HK-2 (cell line): ENCODE measurements at regions not wholly inside any gene's neighbourhood (a gene's known extent, or its start where the extent isn't known, plus 50 kb on each side); places are given as distances from the start of the nearest gene placed in this dataset.

ENCODE experiments used
- DNase-seq: peaks from one replicate; pipeline ENCODE4 v3.0.0-alpha.2; 2018; ENCODE audit not compliant: unreplicated experiment

DNA sequence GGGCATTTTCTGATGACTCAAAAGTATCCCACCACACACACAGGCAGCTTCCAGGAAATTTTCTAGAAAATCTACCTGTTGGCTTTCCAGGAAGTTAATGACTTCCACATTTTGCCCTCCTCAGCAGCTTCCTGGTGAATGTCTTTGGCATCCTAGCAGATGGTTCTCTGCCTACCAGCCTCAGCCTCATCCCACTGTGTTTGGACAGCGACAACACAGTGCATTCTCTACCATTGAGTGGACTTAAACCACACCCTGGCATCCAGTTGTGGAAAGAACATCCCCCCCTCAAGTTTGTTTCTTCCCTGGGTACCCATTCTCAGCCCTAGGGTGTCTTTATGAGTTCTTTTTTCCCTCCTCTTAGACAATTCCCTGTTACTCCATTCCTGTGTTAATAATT is 50.8 kb upstream of the GADL1 start:
- no peak for DNase-seq

DNA sequence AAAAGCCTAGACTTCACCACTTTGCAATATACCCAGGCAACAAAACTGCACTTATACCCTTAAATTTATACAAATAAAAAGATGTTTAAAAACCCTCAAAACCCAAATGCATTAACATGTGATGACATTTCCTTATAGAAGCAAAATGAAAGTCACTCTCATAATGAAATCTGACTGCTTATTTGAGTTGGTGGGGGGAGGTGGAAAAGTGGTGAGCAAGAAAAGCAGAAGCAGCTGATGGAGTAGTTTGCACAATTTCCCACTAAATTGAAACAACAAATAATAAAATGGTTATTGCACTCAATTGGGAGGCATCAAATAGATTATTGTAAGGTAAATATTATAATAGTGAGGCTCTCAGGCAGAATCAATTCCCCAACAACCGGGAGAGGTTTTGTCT is 54.0 kb upstream of the GADL1 start:
- DNase-seq: no peak

DNA sequence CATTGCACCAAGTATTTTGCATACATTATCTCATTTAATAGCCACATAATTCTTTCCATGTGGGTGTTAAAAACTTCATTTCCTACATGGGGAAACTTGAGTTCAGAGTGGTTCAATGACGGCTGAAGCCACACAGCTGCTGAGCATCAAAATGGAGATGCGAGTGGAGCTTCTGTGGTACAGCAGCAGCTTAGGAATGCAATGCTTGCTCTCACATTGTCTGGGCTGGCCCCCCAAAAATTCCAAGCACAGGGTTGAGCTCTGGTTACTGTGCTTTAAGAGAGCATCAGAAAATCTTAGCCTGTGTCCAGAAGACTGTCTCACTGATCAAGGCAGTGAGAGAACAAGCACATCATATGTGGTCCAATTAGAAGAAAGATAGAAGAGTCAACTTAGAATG is 57.4 kb upstream of the GADL1 start:
- no peak for DNase-seq

DNA sequence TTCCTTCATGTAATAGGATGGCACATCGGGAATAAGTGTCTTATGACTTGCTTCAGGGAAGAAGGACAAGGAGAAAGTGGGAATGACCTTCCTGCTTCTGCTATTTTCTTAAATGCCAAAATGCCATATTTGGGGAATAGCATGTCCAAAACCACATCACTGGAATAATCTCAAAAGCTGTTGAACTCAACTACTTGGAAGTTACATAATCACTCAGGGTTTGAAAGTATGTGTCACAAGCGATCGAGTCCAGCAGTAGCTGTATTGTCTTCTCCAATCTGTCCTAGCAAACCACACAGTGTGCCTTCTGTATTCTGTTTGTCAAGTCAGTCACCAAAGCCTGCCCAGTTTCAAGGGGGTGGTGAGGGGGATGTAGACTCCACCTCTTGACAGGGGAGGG is 58.3 kb upstream of the GADL1 start:
- no peak for DNase-seq

DNA sequence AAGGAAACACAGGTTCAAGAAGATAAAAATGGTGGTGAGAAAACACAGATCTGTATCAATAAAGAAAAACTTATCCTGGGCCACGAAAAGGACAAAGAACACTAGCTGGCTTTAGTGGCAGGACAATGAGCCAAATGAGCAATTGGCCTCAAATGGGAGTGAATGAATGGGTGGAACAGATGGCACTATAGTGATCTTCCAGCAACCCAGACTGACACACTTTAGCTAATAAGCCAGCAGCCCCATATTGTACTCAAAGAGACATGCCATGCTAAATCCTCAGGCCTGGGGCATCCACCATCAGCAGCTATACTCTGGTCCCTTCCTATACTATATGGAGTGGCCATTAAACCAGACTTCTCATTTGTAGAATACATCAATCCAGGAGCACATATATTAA is 60.0 kb upstream of the GADL1 start:
- no peak for DNase-seq

DNA sequence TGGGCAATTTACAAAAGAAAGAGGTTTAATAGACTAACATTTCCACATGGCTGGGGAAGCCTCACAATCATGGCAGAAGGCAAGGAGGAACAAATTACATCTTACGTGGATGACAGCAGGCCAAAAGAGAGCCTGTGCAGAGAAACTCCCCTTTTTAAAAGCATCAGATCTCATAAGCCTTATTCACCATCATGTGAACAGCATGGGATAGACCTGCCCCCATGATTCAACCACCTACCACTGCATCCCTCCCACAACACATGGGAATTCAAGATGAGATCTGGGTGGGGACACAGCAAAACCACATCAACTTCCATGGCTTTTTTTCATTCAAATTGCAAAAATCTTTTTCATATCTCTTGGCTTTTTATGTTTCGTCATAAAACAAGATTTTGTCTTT is 67.6 kb upstream of the GADL1 start:
- no peak for DNase-seq

DNA sequence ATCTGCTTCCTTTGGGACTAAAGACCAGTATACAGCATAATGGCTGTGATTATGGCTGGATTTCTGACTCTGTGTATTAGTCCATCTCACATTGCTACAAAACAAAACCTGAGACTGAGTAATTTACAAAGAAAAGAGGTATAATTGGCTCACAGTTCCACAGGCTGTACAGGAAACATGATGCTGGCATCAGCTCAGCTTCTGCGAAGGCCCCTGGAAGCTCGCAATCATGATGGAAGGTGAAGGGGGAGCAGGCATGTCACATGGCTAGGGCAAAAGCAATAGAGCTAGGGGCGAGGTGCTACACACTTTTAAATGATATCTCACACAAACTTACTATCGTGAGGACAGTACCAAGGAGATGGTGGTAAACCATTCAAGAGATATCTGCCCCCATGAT is 68.0 kb upstream of the GADL1 start:
- no peak for DNase-seq

DNA sequence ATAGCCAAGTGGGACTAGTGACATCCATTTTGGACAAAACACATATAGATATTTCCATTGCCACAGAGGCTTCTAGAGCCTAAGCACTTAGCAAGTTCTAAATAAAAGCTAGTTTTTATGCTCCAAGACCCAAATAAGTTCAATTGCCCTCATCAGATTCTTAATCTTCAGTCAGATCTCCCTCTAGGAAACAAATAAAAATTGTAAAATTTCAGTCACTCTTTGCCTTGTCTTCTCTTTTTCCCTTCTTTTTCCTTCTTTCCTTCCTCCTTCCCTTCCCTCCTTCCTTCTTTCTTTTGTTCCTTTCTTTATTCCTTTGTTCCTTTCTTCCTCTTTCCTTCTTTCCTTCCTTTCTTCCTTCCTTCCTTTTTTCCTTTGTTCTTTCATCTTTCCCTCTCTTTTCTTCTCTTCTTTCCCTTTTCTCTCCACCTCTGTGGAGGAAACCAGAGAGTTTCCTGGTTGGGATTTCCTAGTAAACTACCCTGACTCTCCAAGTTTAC is 68.8 kb upstream of the GADL1 start:
- no peak for DNase-seq

DNA sequence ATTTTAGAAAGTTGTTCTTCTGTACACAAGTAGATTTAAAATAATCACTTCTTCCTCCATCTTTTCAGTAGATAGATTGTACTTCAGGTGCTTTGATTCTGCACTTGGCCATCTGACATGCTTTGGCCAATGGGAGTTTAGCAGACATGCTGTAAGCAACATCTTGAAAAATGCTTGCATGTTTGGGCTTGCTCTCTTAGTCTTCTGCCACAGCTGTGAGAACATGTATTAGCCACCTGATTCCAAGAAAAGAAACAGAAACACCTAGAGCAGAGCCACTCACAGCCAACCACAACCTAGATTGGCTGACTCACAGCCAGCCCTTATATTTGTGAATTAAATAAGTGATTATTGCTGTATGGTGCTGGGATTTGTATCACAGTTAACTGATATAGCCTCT is 70.2 kb upstream of the GADL1 start:
- DNase-seq: no peak

DNA sequence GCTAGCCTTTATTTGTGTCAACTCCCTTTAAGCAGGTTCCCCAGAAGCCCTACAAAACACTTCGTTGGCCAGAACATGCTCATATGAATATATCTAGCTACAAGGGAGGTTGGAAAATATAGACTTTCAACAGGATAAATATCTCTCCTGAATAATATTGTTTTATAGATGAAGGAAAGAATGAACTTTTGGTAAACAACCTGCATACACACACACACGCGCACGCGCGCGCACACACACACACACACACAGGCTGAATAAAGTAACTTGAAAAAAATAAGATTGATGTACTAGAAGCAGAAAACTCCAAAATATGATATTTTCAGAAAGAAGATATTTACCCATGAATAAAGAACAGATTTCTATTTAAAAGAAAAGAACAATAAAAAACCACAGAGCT is 72.4 kb upstream of the GADL1 start:
- no peak for DNase-seq

DNA sequence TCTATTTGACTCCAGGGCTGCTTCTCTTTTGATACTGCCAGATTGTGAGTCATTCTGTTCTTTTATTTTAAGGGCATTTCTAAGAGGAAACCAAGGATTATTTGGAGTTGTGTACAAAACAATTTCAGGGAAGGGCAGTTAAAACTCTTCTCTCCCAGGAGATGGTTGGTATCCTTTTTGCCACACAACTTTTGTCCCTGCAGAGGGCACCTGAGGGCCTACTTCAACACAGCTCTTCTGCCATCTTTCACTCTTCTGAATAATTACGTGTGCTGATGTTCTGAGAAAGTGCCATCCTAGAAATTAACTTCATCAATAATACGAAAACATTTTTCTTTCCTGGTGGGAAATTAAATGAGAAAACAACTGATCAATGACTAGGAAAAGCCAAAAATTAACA is 75.7 kb upstream of the GADL1 start:
- DNase-seq: no peak

DNA sequence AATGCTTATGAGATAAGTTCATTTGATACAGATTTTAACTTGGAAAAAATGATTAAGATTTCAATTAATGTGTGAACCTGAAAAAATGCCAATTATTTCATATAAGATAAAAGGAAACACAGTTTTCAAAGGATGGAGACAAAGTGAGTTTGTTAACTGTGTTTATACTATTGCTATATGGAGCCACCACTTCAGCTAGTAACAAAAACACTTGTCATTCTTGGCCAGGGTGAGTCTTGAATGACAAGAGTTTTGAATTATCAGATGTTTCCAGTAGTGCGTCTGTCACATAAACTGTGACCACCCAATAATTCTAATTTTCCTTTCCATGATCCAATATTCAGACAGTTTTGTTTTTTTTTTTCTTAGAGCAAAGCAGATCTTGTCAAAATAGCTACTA is 78.0 kb upstream of the GADL1 start:
- no peak for DNase-seq

DNA sequence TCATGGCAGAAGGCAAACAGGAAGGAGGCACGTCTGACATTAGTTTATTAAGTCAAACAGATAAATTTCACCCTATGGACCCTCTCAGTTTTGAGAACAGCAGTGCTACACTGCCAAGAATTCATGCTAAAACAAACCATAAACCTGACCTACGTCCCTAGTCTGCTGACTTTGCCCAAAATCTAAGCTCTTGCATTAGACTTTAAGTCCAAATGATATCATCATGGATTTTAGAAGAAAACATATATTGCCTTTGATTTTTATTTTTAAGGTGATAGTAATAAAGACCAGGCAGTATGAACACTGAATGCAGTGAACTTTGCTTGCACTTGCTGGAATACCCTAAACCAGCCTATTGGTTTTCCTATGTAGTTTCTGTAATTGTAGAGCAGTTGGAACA is 79.6 kb upstream of the GADL1 start:
- DNase-seq: no peak

DNA sequence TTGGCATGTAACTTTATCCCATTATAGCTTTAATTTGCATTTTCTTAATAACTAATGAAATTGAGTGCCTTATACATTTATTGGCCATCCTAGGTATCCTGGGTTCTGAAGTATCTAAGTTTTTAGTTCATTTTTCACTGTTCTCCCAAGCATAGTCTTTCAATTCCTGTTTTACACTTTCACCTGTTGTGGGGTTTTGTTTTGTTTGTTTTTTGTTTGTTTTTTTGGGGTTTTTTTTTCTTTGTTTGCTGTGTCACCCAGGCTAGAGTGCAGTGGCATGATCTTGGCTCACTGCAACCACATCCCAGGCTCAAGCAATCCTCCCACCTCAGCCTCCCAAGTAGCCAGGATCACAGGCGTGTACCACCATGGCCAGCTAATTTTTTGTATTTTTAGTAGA is 83.1 kb upstream of the GADL1 start:
- no peak for DNase-seq

DNA sequence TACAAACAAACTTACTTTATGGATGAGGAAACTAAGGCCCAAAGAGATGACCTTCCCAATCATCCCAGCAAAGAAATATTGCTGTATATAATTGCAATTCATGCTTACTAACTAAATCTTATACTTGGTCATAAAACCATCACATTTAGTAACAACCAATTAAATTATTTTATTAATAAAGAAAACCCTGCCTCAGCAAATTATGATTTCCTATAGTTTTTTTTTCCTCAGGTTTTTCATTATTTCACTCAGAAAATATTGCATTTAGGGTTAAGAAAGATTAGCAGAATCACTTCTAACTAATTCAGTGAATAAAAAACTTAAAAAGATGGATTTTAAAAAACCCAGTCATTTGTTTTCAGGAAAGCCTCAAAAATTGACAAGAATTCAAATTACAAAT is 86.5 kb upstream of the GADL1 start:
- no peak for DNase-seq

DNA sequence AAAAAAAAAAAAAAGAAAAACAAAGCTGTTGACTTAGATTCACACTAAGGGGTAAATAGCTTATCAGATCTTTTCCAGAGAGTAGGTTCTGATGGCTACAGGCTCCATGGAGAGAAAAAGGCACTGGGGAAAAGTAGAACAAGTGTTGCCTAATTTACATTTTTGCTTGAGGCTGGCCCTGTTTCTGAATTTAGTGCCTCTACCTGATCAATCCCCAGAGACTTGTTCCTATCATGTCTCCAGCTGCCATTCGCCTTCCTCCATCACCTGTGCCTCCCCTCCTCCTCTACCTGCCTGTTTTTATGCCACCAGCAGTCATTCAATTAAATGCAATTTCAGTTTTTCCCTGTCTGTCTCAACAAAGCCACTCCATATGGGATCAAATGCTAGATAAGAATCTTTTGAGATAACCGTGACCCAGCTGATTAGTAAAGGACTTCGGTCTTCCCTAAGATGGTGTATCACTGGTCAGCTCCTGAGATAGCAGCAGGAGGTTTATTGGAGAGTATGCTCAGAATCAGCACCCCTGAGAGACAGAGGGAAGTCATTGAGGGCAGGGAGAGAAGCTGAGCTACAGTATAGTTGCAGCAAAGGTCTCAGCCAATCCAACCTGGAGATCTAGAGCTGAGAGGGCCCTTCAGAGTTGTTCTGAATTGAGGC is 88.1 kb upstream of the GADL1 start:
- DNase-seq: no peak

DNA sequence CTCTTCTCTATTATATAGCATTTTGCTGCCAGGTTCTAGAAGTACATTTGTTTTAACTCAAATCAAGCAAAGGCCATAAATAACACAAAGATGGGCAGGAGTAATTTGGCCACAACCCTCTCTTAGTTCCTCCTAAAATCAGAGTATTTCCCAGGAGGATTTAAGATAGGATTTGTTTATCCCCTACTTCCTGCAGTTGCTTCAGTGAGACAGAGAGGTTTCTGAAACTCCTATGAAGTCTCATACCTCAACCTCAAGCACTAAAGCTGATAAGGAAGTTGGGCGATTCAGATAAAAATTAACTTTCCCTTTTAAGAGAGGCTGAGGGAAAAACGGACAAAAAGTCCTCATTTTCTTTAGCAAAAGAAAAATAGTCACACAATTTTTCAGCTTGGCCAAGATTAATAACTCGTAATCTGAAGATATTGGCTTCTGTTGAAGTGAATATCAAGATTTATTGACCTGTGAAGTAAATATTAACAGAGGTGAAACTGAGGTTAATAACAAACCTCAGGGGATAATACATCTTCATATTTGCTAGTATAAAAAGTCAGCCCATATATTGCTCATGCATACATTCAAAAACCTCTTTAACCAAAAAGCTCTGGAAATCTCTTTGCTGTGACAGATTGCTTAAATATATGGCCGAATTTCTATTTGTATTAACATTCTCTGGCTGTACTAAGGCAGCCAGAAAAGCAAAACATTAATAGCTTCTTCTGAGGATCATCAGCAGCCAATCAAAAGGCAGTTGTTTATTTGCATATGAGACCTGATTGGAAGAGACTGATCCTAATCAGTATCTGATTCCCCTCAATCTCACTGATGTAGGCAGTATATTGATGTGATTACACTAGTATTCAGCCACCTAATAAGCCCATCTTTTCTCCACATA is 90.6 kb upstream of the GADL1 start:
- no peak for DNase-seq

DNA sequence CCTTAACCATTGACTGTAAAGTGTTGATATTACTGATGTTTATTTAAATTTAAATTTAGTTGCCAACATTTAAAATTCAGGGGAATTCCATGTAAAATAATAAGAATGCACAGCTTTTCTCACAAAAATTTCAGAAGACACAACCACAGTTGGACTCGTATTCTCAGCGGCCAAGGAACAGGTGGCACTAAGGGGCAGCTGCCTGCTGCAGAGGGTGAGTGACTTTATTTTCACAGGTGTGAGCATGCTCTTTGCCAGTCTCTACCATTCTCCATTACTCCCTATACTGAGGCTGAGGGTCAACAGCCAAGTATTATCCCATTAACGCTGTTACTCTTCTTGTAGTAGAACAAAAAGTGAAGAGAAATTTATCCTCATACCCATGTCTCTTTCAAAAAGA is 92.1 kb upstream of the GADL1 start:
- DNase-seq: no peak

DNA sequence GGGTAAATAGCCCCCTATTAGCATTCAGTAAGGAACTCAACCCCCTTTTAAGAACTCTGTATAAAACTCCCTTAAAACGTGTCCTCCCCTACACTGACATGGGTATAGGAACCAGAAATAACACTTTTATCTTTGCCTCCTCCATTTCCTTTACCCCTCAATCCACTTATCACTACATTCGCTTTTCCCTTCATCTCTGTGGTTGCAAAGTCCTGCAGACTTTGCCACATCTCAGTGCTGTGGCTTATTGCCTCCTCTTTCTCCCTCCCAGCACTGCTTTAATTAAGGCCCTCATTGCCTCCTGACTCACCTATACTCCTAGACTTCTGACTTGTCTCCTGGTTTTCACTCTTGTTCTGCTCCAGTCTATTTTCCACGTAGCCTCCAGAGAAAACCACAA is 94.3 kb upstream of the GADL1 start:
- DNase-seq: no peak

DNA sequence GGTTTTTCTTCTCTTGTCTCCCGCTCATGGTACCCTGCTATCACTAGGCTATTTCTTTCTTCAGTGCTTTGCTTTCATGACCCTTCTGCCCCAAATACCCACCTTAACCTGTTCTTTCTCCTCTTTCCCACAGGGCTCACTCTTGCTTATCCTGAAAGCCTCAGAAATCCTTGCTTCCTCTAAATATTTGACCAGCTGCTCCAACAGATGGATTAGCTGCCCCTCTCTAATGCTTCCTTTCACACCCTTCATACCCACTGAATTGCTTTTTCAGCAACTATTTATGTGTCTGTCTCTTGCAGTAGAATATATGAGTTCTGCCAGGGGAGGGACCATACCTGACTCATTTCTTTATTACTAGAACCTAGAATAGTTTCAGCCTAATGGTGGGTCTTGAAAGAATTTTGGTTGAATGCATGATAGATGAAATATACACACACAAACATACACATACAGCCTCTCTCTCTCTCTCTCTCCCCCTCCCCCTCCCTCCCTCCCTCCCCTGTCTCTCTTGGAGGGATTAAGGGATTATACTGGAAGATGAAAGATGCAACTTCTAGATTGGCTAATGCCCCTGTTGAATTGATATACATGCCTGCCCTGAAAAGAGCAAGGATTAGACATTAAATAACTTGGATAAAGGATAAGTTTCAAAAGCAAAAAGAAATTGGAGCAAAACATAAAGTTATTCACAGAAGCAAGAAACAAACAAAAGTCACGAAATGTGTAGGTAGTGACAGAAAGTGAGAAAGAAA is 95.0 kb upstream of the GADL1 start:
- DNase-seq: no peak

DNA sequence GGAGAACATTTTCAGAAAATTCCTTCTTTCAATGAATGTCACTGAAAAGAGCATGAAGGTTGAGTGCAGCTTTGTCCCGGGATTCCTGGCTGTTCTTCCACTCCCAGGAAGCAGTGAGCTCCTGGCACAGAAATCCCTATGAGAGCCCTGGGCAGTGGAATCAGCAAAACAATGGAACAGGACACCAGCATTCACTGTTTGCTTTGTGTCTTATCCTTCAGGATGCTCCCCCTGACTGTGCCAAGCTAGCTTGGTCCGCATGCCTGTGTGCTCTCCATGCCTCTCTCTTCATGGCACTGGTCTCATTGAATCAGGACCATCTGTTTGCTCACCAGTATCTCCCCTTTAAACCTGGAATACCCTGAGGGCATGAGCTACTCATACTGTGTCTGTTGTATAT is 102.0 kb upstream of the GADL1 start:
- DNase-seq: no peak

DNA sequence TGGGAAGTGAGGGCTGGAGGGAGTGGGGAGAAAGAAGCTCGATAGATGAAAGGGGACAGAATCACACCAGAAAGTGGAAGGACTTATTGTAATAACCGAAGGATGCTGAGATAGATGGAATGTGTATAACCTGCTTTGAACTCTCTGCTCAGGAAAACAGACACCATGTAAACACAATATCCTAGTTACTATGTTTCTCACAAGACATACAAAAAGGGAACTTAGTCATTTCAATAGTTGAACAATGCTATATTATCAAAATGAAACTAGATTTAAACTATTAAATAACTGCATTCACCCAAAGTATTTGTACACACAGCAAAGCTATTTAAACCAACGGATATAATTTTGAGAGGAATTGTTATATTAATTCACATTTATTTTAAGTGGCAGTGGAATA is 108.3 kb upstream of the GADL1 start:
- DNase-seq: no peak
